ENCODE measurements at regions not wholly inside any gene's neighbourhood (a gene's known extent, or its start where the extent isn't known, plus 50 kb on each side); places are given as distances from the start of the nearest gene placed in this dataset.

DNA sequence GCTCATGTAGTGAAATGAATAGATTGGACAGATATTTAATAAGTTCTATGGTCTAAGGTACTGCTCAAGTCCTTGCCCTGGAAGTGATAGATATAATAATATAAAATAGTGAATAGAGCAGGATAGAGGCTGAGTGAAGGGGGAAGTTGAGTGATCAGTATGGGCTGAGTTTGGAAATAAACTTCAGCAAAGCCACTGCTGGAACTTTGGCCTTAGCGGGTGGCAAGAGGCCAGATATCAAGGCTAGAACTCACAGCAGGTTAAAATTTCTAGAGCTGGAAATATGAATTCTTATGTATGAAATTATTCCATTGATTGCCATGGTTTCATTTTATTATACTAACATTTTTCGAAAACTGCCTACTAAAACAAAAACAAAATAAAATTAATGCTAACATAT is 267.6 kb upstream of the DPH6 start:
- BruUV-seq (replicated peaks): no TSS peak
- CTCF ChIA-PET: no interaction called here
- intact Hi-C loops (cut with micrococcal nuclease; ENCODE audit: unreplicated experiment): no loop called here
- Mint-ChIP-seq H3K36me3 (ENCODE audit: insufficient read depth, unreplicated experiment) (no peaks in the 10 kb centered on the region), H3K27ac (ENCODE audit: unreplicated experiment) (no peak overlapping the region), H3K27me3 (ENCODE audit: unreplicated experiment) (no peaks in the 10 kb centered on the region), H3K9me3 (ENCODE audit: low read depth, unreplicated experiment) (no peaks in the 10 kb centered on the region), H3K4me3 (ENCODE audit: low read depth, unreplicated experiment) (no peak overlapping the region), H3K4me1 (ENCODE audit: low read depth, unreplicated experiment) (no peaks in the 10 kb centered on the region)
- TF ChIP-seq, protein P1, sequence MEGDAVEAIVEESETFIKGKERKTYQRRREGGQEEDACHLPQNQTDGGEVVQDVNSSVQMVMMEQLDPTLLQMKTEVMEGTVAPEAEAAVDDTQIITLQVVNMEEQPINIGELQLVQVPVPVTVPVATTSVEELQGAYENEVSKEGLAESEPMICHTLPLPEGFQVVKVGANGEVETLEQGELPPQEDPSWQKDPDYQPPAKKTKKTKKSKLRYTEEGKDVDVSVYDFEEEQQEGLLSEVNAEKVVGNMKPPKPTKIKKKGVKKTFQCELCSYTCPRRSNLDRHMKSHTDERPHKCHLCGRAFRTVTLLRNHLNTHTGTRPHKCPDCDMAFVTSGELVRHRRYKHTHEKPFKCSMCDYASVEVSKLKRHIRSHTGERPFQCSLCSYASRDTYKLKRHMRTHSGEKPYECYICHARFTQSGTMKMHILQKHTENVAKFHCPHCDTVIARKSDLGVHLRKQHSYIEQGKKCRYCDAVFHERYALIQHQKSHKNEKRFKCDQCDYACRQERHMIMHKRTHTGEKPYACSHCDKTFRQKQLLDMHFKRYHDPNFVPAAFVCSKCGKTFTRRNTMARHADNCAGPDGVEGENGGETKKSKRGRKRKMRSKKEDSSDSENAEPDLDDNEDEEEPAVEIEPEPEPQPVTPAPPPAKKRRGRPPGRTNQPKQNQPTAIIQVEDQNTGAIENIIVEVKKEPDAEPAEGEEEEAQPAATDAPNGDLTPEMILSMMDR (IDR thresholded peaks at IDR 0.05; ENCODE audit: unreplicated experiment): no peak
- DNase-seq: no peak

GRCh38 chr15:35818846-35819245 is 272.9 kb upstream of the DPH6 start:
- Mint-ChIP-seq H3K36me3 (ENCODE audit: insufficient read depth, unreplicated experiment) (no peaks in the 10 kb centered on the region), H3K27ac (ENCODE audit: unreplicated experiment) (no peak overlapping the region), H3K27me3 (ENCODE audit: unreplicated experiment) (no peaks in the 10 kb centered on the region), H3K4me3 (ENCODE audit: low read depth, unreplicated experiment) (no peak overlapping the region), H3K9me3 (ENCODE audit: low read depth, unreplicated experiment) (no peaks in the 10 kb centered on the region), H3K4me1 (ENCODE audit: low read depth, unreplicated experiment) (no peaks in the 10 kb centered on the region)
- BruUV-seq (replicated peaks): no TSS peak
- DNase-seq: no peak
- TF ChIP-seq, protein P1 (IDR thresholded peaks at IDR 0.05; ENCODE audit: unreplicated experiment): no peak
- CTCF ChIA-PET: no interaction called here
- intact Hi-C loops (cut with micrococcal nuclease; ENCODE audit: unreplicated experiment): no loop called here

GRCh38 chr15:35822153-35822552 is 276.2 kb upstream of the DPH6 start:
- Mint-ChIP-seq H3K4me1 (ENCODE audit: low read depth, unreplicated experiment) (no peaks in the 10 kb centered on the region), H3K9me3 (ENCODE audit: low read depth, unreplicated experiment) (no peaks in the 10 kb centered on the region), H3K27me3 (ENCODE audit: unreplicated experiment) (no peaks in the 10 kb centered on the region), H3K27ac (ENCODE audit: unreplicated experiment) (no peak overlapping the region), H3K36me3 (ENCODE audit: insufficient read depth, unreplicated experiment) (no peaks in the 10 kb centered on the region), H3K4me3 (ENCODE audit: low read depth, unreplicated experiment) (no peak overlapping the region)
- no peak for DNase-seq
- CTCF ChIA-PET: no interaction called here
- intact Hi-C loops (cut with micrococcal nuclease; ENCODE audit: unreplicated experiment): no loop called here
- TF ChIP-seq, protein P1 (IDR thresholded peaks at IDR 0.05; ENCODE audit: unreplicated experiment): no peak
- no TSS peak for BruUV-seq (replicated peaks)

- CTCF ChIA-PET: no interaction called here
- no peaks in the 10 kb centered on the region for H3K4me1 Mint-ChIP-seq (ENCODE audit: low read depth, unreplicated experiment)
These were observed 281.2 kb upstream of the DPH6 start for GRCh38 chr15:35827141-35827540.

More at GRCh38 chr15:35827141-35827540, 281.2 kb upstream of the DPH6 start:
- DNase-seq: no peak
- H3K27ac Mint-ChIP-seq (ENCODE audit: unreplicated experiment): no peak overlapping the region
- no peaks in the 10 kb centered on the region for H3K9me3 Mint-ChIP-seq (ENCODE audit: low read depth, unreplicated experiment)
- intact Hi-C loops (cut with micrococcal nuclease; ENCODE audit: unreplicated experiment): no loop called here
- no TSS peak for BruUV-seq (replicated peaks)
- H3K36me3 Mint-ChIP-seq (ENCODE audit: insufficient read depth, unreplicated experiment): no peaks in the 10 kb centered on the region
- no peak overlapping the region for H3K4me3 Mint-ChIP-seq (ENCODE audit: low read depth, unreplicated experiment)
- TF ChIP-seq, protein P1 (IDR thresholded peaks at IDR 0.05; ENCODE audit: unreplicated experiment): no peak
- H3K27me3 Mint-ChIP-seq (ENCODE audit: unreplicated experiment): no peaks in the 10 kb centered on the region

Measured in Calu3 (cell line).